GM12872 (cell line): ENCODE measurements at regions not wholly inside any gene's neighbourhood (a gene's known extent, or its start where the extent isn't known, plus 50 kb on each side); places are given as distances from the start of the nearest gene placed in this dataset.

Source experiments
- CTCF ChIP-seq: IDR thresholded peaks from 3 replicates; pipeline ENCODE4 v1.5.1; 2011; ENCODE audit warnings: low read depth, mild to moderate bottlenecking, low read length, moderate library complexity; ENCODE audit not compliant: insufficient read depth

GRCh38 chr14:44613061-44613712 lies 106.1 kb upstream of the FSCB start:
- TF ChIP-seq CTCF, result no peak

GRCh38 chr14:44612002-44612401 lies 104.9 kb upstream of the FSCB start:
- TF ChIP-seq CTCF, result no peak

- no peak for TF ChIP-seq CTCF
Measured at GRCh38 chr14:44609876-44610510, 102.9 kb upstream of the FSCB start.

DNA sequence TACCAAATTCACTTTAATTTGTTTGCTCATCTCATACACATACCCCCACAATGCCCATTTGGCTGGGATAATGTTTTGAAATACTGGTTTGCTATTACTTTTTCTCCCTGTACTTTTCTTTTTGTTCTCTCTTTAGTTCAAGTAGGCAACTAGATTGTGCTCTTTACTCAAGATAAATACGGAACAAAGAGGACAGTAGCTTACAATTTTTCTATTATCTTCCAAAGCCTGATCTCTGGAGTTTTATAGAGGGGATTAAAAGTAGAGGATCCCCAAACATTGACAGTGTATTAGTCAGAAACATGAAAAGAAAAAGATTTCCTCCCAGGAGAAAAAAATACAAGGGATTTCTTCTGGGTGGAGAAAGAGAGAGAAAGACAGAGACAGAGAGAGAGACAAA lies 102.1 kb upstream of the FSCB start:
- TF ChIP-seq CTCF, result no peak

DNA sequence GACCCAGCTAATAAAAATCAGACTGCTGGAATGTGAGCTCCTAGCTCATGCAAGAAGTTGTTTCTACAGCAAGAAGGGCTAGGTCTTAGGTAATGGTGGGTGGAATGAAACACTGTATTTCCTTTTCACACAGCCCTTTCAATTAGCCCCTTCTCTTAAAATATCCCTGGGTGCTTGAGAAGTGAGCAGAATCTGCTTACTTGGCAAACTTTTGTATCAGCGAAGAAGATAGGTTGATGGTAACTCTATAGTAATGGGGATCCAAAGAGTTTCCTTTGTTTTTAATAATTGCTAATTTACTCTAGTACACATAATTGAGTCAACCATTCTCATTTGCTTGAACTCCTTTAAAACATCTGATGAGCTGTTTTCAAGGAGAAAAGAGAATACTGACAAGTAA lies 100.6 kb upstream of the FSCB start:
- no peak for TF ChIP-seq CTCF

DNA sequence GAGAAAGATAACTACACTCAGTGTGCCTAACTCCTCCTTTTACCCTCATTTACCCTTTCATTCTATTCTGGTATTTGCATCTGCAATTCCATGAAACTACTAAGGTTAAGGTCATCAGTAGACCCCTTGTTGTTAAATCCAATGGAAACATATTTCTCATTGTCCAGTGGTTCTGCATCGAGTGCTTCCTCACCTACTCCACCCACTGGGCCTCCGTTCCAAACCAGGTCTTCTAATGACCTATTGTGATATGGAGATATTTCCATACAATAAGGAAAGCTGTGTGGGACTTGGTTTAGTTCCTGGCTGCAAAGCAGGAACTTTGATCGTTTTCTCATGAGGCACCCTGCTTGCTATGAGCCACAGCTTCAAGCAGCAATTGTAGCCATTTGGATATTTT lies 99.5 kb upstream of the FSCB start:
- TF ChIP-seq CTCF, result no peak

DNA sequence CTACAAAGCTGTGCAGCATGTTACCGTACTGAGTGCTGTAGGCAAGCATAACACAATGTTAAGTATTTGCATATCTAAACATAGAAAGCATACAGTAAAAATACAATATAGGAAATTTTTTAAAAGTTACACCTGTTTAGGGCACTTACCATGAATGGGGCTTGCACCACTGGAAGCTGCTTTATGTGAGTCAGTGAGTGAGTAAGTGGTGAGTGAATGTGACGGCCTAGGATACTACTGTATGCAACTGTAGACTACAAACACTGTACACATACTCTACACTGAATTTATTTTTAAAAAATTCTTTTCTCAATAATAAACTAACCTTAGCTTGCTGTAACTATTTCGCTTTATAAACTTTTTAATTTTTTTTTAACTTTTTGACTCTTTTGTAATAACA lies 82.1 kb upstream of the FSCB start:
- TF ChIP-seq CTCF, result no peak
